SK-N-MC (cell line): ENCODE measurements at regions not wholly inside any gene's neighbourhood (a gene's known extent, or its start where the extent isn't known, plus 50 kb on each side); places are given as distances from the start of the nearest gene placed in this dataset.

Source experiments
- DNase-seq: peaks from one replicate; pipeline ENCODE4 v3.0.0-alpha.2; 2011; ENCODE audit warnings: low read depth, low spot score
- H3K27ac ChIP-seq: fragments of 200-600 bp; sonication (generic); 2 replicates; pipeline ENCODE4 v1.5.1; 2016; ENCODE audit warnings: mixed run types
- H3K36me3 ChIP-seq: fragments of 200-600 bp; sonication (generic); 2 replicates; pipeline ENCODE4 v1.6.1; 2017; ENCODE audit warnings: antibody characterized with exemption, low read length, mixed read lengths; ENCODE audit not compliant: insufficient read depth
- H3K4me3 ChIP-seq: fragments of 200-600 bp; sonication (generic); 2 replicates; pipeline ENCODE4 v1.5.1; 2016
- H3K9ac ChIP-seq: fragments of 200-600 bp; sonication (generic); 2 replicates; pipeline ENCODE4 v1.8.0; 2017; ENCODE audit warnings: mixed run types, mixed read lengths; ENCODE audit not compliant: insufficient read length
- H3K9me3 ChIP-seq: fragments of 200-600 bp; sonication (generic); 2 replicates; pipeline ENCODE4 v1.6.1; 2017; ENCODE audit warnings: low read depth, mild to moderate bottlenecking, antibody characterized with exemption, low read length, moderate library complexity, mixed read lengths
- EZH2 ChIP-seq: fragments of 200-600 bp; sonication (generic); IDR thresholded peaks from one replicate; pipeline ENCODE4 v1.6.1; 2017; ENCODE audit warnings: antibody characterized with exemption
- FOXP2 ChIP-seq: optimal IDR thresholded peaks from 2 replicates; pipeline ENCODE3; 2011; ENCODE audit warnings: mild to moderate bottlenecking, moderate library complexity; ENCODE audit not compliant: insufficient read depth; ENCODE audit errors: extremely low read length, control extremely low read depth
- POLR2AphosphoS5 ChIP-seq: IDR thresholded peaks from 2 replicates; pipeline ENCODE4 v1.6.1; 2012; ENCODE audit warnings: mild to moderate bottlenecking, low read depth, low read length, borderline replicate concordance

- no peak overlapping the region for H3K27ac ChIP-seq
- no peak overlapping the region for H3K4me3 ChIP-seq
- no peak for DNase-seq
- H3K36me3 ChIP-seq = no peaks in the 10 kb centered on the region
- no peak overlapping the region for H3K9ac ChIP-seq
- TF ChIP-seq EZH2 (no peak), FOXP2 (no peak)
- no peaks in the 10 kb centered on the region for H3K9me3 ChIP-seq
These were observed 435.5 kb upstream of the ZNF608 start for GRCh38 chr5:125181955-125182354.

- H3K9ac ChIP-seq = no peak overlapping the region
- H3K4me3 ChIP-seq = no peak overlapping the region
- DNase-seq = no peak
- no peak overlapping the region for H3K27ac ChIP-seq
- TF ChIP-seq EZH2 (no peak), FOXP2 (no peak), POLR2AphosphoS5 (no peak)
- no peaks in the 10 kb centered on the region for H3K36me3 ChIP-seq
- no peaks in the 10 kb centered on the region for H3K9me3 ChIP-seq
These were observed 439.3 kb upstream of the ZNF608 start for GRCh38 chr5:125185740-125186139.

- TF ChIP-seq FOXP2 (no peak), POLR2AphosphoS5 (no peak), EZH2 (no peak)
- Histone ChIP-seq H3K9ac (no peak overlapping the region), H3K4me3 (no peak overlapping the region), H3K9me3 (no peaks in the 10 kb centered on the region), H3K36me3 (no peaks in the 10 kb centered on the region), H3K27ac (no peak overlapping the region)
- no peak for DNase-seq
These were observed 440.5 kb upstream of the ZNF608 start for GRCh38 chr5:125186911-125187375.

GRCh38 chr5:125189531-125189941, 443.1 kb upstream of the ZNF608 start:
- no peak overlapping the region for H3K9ac ChIP-seq
- no peak for TF ChIP-seq POLR2AphosphoS5
- TF ChIP-seq EZH2 = no peak
- no peak for TF ChIP-seq FOXP2
- H3K4me3 ChIP-seq = no peak overlapping the region
- H3K27ac ChIP-seq = no peak overlapping the region
- H3K36me3 ChIP-seq = no peaks in the 10 kb centered on the region
- H3K9me3 ChIP-seq = no peaks in the 10 kb centered on the region
- DNase-seq = no peak

- no peak overlapping the region for H3K27ac ChIP-seq
- DNase-seq = no peak
These were observed 444.0 kb upstream of the ZNF608 start for GRCh38 chr5:125190232-125191087.

GRCh38 chr5:125194883-125195282, 448.4 kb upstream of the ZNF608 start:
- no peak overlapping the region for H3K27ac ChIP-seq
- no peak for DNase-seq
- no peak for TF ChIP-seq EZH2
- TF ChIP-seq POLR2AphosphoS5 = no peak
- TF ChIP-seq FOXP2 = no peak
- no peaks in the 10 kb centered on the region for H3K9me3 ChIP-seq
- no peak overlapping the region for H3K9ac ChIP-seq
- H3K36me3 ChIP-seq = no peaks in the 10 kb centered on the region
- H3K4me3 ChIP-seq = no peak overlapping the region

More at GRCh38 chr5:125190232-125191087, 444.0 kb upstream of the ZNF608 start:
- H3K9ac ChIP-seq = no peak overlapping the region
- H3K36me3 ChIP-seq = no peaks in the 10 kb centered on the region
- TF ChIP-seq POLR2AphosphoS5 = no peak
- no peak for TF ChIP-seq EZH2
- TF ChIP-seq FOXP2 = no peak
- no peak overlapping the region for H3K4me3 ChIP-seq
- no peaks in the 10 kb centered on the region for H3K9me3 ChIP-seq

GRCh38 chr5:125196481-125197111, 450.2 kb upstream of the ZNF608 start:
- TF ChIP-seq POLR2AphosphoS5 (no peak), EZH2 (no peak), FOXP2 (no peak)
- H3K27ac ChIP-seq = no peak overlapping the region
- no peak overlapping the region for H3K4me3 ChIP-seq
- no peak overlapping the region for H3K9ac ChIP-seq
- no peak for DNase-seq
- H3K36me3 ChIP-seq = no peaks in the 10 kb centered on the region
- no peaks in the 10 kb centered on the region for H3K9me3 ChIP-seq

- Histone ChIP-seq H3K9me3 (no peaks in the 10 kb centered on the region), H3K4me3 (no peak overlapping the region), H3K9ac (no peak overlapping the region), H3K27ac (no peak overlapping the region), H3K36me3 (no peaks in the 10 kb centered on the region)
- no peak for DNase-seq
- no peak for TF ChIP-seq EZH2
These were observed 450.9 kb upstream of the ZNF608 start for GRCh38 chr5:125197321-125197720.
